ENCODE measurements at regions not wholly inside any gene's neighbourhood (a gene's known extent, or its start where the extent isn't known, plus 50 kb on each side); places are given as distances from the start of the nearest gene placed in this dataset.

DNA sequence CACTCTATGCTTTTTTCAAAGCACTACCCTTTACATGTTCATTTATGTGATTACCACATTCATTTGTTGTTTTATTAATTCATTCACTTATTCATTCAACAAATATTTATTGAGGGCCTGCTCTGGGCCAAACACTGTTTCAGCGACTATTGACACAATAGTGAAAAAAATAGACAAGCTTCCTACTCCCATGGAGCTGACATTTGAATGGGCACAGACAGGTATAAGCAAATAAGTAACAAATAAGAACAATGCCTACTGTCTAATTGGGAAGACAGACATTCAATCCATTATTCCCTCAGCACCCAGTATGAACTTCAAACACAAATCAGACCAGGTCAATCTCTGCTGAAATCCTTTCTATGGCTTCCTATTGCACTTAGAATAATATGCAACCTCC, 156.9 kb upstream of the NR3C1 start:
- TF ChIP-seq, protein P1, sequence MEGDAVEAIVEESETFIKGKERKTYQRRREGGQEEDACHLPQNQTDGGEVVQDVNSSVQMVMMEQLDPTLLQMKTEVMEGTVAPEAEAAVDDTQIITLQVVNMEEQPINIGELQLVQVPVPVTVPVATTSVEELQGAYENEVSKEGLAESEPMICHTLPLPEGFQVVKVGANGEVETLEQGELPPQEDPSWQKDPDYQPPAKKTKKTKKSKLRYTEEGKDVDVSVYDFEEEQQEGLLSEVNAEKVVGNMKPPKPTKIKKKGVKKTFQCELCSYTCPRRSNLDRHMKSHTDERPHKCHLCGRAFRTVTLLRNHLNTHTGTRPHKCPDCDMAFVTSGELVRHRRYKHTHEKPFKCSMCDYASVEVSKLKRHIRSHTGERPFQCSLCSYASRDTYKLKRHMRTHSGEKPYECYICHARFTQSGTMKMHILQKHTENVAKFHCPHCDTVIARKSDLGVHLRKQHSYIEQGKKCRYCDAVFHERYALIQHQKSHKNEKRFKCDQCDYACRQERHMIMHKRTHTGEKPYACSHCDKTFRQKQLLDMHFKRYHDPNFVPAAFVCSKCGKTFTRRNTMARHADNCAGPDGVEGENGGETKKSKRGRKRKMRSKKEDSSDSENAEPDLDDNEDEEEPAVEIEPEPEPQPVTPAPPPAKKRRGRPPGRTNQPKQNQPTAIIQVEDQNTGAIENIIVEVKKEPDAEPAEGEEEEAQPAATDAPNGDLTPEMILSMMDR (IDR thresholded peaks at IDR 0.05; ENCODE audit: low read depth, low read length) = no peak
- H3K4me3 ChIP-seq (replicated peaks in 1 of 2; ENCODE audit: low read depth in 2 of 2, low read length in 2 of 2) = no peak overlapping the region
- DNase-seq (ENCODE audit: low read depth in 2 of 2) = no peak

DNA sequence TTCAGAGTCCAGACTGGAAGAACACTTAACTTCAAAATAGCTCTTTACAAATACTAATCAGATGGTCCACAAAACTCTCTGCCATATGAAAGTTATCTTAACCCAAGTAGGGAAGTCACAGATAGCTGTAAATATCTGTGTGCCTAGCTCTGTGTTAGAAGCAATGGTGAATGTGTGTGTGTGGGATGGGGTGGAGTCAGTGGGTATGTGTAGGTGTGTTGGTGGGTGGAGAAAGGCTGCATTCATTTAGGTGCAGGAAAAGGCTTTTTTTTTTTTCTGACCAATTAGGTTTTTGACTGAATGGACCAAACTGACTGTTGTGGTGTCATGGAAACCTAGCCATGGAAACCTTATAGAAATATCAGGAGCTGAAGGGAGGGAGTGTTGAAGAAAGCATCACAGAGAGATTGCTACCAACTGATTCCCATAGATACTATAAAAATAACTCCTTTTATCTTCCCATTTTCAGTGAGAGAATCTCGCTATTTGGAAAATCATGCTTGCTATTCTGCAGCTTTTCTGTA, 156.2 kb upstream of the NR3C1 start:
- TF ChIP-seq, protein P1 (IDR thresholded peaks at IDR 0.05; ENCODE audit: low read depth, low read length) = no peak
- no peak overlapping the region for H3K4me3 ChIP-seq (replicated peaks in 1 of 2; ENCODE audit: low read depth in 2 of 2, low read length in 2 of 2)
- DNase-seq (ENCODE audit: low read depth in 2 of 2) = no peak

DNA sequence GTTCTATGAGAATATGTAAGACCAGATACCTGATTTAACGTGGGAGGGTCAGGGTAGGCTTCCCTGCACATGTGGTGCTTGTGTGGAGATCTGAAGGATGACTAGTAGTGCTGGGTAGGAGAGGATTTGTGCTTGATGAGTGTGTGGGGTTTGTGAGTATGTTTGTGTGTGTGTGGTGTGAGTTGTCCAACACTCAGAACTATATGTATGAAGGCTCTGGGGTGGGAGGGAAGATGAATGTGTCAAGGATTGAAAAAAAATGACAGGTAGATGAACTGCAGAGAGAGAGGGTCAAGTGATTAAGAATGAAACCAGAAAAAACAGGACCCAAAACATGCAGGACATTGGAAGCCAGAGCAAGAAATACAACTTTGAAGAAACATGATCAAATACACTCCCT, 154.6 kb upstream of the NR3C1 start:
- no peak for DNase-seq (ENCODE audit: low read depth in 2 of 2)
- H3K4me3 ChIP-seq (replicated peaks in 1 of 2; ENCODE audit: low read depth in 2 of 2, low read length in 2 of 2) = no peak overlapping the region
- TF ChIP-seq, protein P1 (IDR thresholded peaks at IDR 0.05; ENCODE audit: low read depth, low read length) = no peak

DNA sequence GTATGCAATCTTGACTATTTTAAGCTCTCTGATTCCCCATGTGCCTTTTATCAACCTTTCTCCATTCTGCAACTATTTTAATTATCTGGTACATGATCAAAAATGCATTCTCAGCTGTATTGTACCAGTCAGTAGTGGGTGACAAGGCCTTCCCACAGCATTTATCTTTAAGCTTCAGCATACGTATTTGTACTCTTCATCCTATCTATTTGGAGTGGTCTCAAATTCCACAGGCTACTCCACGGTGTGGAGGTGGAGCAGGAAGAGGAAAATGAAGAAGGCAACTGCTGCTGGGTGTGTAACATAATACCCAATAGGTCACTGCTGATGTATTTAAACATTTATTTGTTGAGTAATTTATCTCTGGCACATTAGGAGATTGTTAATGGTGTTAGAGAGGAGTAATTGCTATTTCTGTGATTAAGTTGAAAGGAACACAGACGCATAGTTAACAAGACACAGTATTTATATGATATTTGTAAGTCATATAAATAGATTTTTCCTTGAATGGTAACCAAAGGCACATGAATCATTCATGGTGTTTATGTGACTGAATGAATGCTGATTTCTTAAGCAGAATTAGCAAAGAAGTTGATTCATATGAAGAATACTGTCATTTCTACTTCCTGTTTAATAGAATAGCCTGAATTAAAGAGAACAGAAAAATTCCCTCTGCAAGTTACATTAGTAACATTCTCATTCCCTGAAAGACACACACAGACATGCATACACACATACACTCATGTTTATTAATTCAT, 153.8 kb upstream of the NR3C1 start:
- TF ChIP-seq, protein P1 (IDR thresholded peaks at IDR 0.05; ENCODE audit: low read depth, low read length) = no peak
- no peak overlapping the region for H3K4me3 ChIP-seq (replicated peaks in 1 of 2; ENCODE audit: low read depth in 2 of 2, low read length in 2 of 2)
- peak; percentile 81 to 82 for DNase-seq (ENCODE audit: low read depth in 2 of 2)

DNA sequence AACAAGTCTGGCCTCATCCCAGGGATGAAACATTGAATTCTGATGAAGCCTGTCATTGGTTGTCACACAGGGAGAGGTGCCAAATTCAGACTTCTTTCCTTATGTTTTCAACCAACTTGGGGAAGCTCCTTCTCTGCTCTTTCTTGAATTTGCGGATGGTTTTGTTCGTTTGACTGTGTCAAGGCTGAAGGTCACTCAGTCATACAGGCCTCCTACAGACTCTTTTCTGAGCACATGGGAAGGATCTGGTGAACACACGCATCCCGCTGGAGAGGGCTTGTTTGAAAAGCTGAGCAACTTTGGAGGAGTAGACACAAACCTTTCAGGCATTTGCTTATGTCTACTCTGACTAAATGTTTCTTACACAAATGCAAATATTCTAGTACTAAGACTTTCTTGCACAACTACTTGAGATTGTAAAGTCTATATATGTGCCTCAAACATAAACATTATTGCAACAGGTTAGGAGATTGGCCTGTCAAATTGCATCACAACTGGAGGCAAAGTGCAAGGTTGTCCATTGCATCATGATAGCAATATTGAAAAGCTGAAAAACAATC, 151.5 kb upstream of the NR3C1 start:
- TF ChIP-seq, protein P1 (IDR thresholded peaks at IDR 0.05; ENCODE audit: low read depth, low read length) = no peak
- peak in 1 of 2 donors; percentile 66 for DNase-seq (ENCODE audit: low read depth in 2 of 2)
- no peak overlapping the region for H3K4me3 ChIP-seq (replicated peaks in 1 of 2; ENCODE audit: low read depth in 2 of 2, low read length in 2 of 2)

DNA sequence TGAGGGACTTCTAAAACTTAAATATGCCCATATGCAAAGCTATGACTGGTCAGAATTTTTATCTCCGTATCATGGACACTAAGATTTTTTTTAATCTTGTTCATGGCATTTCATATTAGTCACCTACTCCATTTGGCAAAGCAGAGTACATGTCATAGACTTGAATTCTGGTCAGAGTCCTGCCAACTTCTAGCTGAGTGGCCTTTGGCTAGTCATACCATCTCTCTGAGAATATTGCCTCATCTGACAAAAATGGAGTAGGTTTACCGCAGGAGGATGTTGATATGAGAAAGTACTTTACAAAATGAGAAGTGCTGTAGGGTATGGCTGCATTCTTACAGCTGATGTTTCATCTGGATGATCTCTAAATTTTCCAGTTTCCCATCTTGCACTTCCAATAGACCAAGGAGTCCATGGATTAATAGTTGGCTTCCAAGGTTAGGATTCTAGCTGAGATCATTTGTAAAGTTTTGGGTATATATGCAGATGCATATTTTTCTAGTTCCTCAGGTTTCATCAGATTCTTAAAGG, 150.8 kb upstream of the NR3C1 start:
- peak; percentile 91 to 98 for DNase-seq (ENCODE audit: low read depth in 2 of 2)
- H3K4me3 ChIP-seq (replicated peaks in 1 of 2; ENCODE audit: low read depth in 2 of 2, low read length in 2 of 2) = no peak overlapping the region
- TF ChIP-seq, protein P1 (IDR thresholded peaks at IDR 0.05; ENCODE audit: low read depth, low read length) = no peak

Measured in cardiac fibroblast (primary cell).